Esophagus muscularis mucosa (tissue), 4 donors: ENCODE measurements at regions not wholly inside any gene's neighbourhood (a gene's known extent, or its start where the extent isn't known, plus 50 kb on each side); places are given as distances from the start of the nearest gene placed in this dataset.

ENCODE experiments used
- DNase-seq: peaks from one replicate; pipeline ENCODE4 v3.0.0-alpha.2; 2017; ENCODE audit errors: extremely low spot score
- H3K27ac ChIP-seq, 4 donors: fragments of 200-600 bp; sonication (generic); replicated peaks in 1 of 4; 1 replicate in 3 of 4; 2 replicates in 1 of 4; pipeline ENCODE4 v1.5.1; 2016 to 2019; ENCODE audit warnings: mild to moderate bottlenecking in 1 of 4
- H3K27me3 ChIP-seq, 4 donors: fragments of 200-600 bp; sonication (generic); one replicate each; pipeline versions ENCODE4 v1.5.1 to v1.6.0; 2016 to 2019
- H3K36me3 ChIP-seq, 4 donors: fragments of 200-600 bp; sonication (generic); one replicate each; pipeline ENCODE4 v1.5.1; 2016 to 2019
- H3K4me1 ChIP-seq, 4 donors: fragments of 200-600 bp; sonication (generic); one replicate each; pipeline ENCODE4 v1.5.1; 2016 to 2019
- H3K4me3 ChIP-seq, 4 donors: fragments of 200-600 bp; sonication (generic); 1 replicate in 2 of 4; 2 replicates in 2 of 4; pipeline ENCODE4 v1.5.1; 2016 to 2019; ENCODE audit warnings: mild to moderate bottlenecking in 4 of 4, moderate library complexity in 1 of 4
- H3K9me3 ChIP-seq, 4 donors: fragments of 200-600 bp; sonication (generic); 1 replicate in 3 of 4; 2 replicates in 1 of 4; pipeline ENCODE4 v1.5.1; 2016 to 2019
- CTCF ChIP-seq, 3 experiments: fragments of 200-600 bp in 2 of 3; fragments of 450-650 bp in 1 of 3; sonication (generic) in 2 of 3; IDR thresholded peaks; one replicate each; pipeline ENCODE4 v1.5.1; 2017 to 2019; ENCODE audit warnings: antibody characterized with exemption in 3 of 3, mild to moderate bottlenecking in 2 of 3, moderate library complexity in 1 of 3
- EP300 ChIP-seq: sonication (generic); formaldehyde crosslinking; IDR thresholded peaks from one replicate; pipeline ENCODE4 v1.6.1; 2017; ENCODE audit warnings: antibody characterized with exemption
- POLR2A ChIP-seq: fragments of 450-650 bp; IDR thresholded peaks from one replicate; pipeline ENCODE4 v1.6.1; 2017; ENCODE audit warnings: antibody characterized with exemption, moderate library complexity, mild to moderate bottlenecking, low read depth
- POLR2AphosphoS5 ChIP-seq, 2 donors: sonication (generic); formaldehyde crosslinking; IDR thresholded peaks; one replicate each; pipeline ENCODE4 v1.6.1; 2017; ENCODE audit warnings: antibody characterized with exemption in 2 of 2
- WGBS: methylation state at CpG from one replicate; pipeline ENCODE4 v1.1.5; 2018; 5-methylcytosine and 5-hydroxymethylcytosine counted together
- intact Hi-C: fragments of 100-400 bp; cut with DNase I; formaldehyde crosslinking; loops from one replicate; pipeline ENCODE4 v1.15.1; 2023

- Histone ChIP-seq H3K27ac (no peak overlapping the region), H3K36me3 (no peaks in the 10 kb centered on the region), H3K4me1 (peaks cover 0 to 6% (median 2%) of the 10 kb centered on the region in 4 donors), H3K27me3 (no peaks in the 10 kb centered on the region), H3K9me3 (peaks cover 0 to 6% (median 0%) of the 10 kb centered on the region in 4 donors), H3K4me3 (no peak overlapping the region)
- TF ChIP-seq EP300 (no peak), CTCF (IDR thresholded peaks at IDR 0.05) (no peak), POLR2A (no peak), POLR2AphosphoS5 (IDR thresholded peaks at IDR 0.05) (no peak)
- 100% methylated on average over 2 of the region's 2 CpGs for WGBS
- intact Hi-C loops: no loop called here
- DNase-seq: no peak
Measured at GRCh38 chr20:17819395-17820093, 119.8 kb downstream of the BANF2 start.

GRCh38 chr20:17818187-17818586 is 118.4 kb downstream of the BANF2 start:
- Histone ChIP-seq H3K4me3 (no peak overlapping the region), H3K4me1 (peaks cover 0 to 5% (median 2%) of the 10 kb centered on the region in 4 donors), H3K9me3 (peaks cover 0 to 6% (median 0%) of the 10 kb centered on the region in 4 donors), H3K36me3 (no peaks in the 10 kb centered on the region), H3K27ac (no peak overlapping the region), H3K27me3 (no peaks in the 10 kb centered on the region)
- intact Hi-C loops: no loop called here
- 98% methylated on average over 5 of the region's 7 CpGs for WGBS
- DNase-seq: no peak
- TF ChIP-seq POLR2A (no peak), POLR2AphosphoS5 (IDR thresholded peaks at IDR 0.05) (no peak), EP300 (no peak), CTCF (IDR thresholded peaks at IDR 0.05) (no peak)

- WGBS: 90% methylated on average over 13 of the region's 13 CpGs
- H3K27ac ChIP-seq: no peak overlapping the region
- TF ChIP-seq CTCF (IDR thresholded peaks at IDR 0.05): no peak
- no peak for TF ChIP-seq POLR2A
- no peak for TF ChIP-seq EP300
- no peak for TF ChIP-seq POLR2AphosphoS5 (IDR thresholded peaks at IDR 0.05)
- intact Hi-C loops: no loop called here
- H3K27me3 ChIP-seq: no peaks in the 10 kb centered on the region
- no peak overlapping the region for H3K4me3 ChIP-seq
- H3K9me3 ChIP-seq: peaks cover 0 to 6% (median 0%) of the 10 kb centered on the region in 4 donors
- DNase-seq: no peak
- H3K36me3 ChIP-seq: no peaks in the 10 kb centered on the region
- peaks cover 0 to 3% (median 0%) of the 10 kb centered on the region in 4 donors for H3K4me1 ChIP-seq
Measured at GRCh38 chr20:17816804-17817587, 117.2 kb downstream of the BANF2 start.

- no peaks in the 10 kb centered on the region for H3K27me3 ChIP-seq
- no peak for TF ChIP-seq EP300
- no peak for TF ChIP-seq CTCF (IDR thresholded peaks at IDR 0.05)
- no peak for TF ChIP-seq POLR2AphosphoS5 (IDR thresholded peaks at IDR 0.05)
- TF ChIP-seq POLR2A: no peak
- 87% methylated on average over 4 of the region's 4 CpGs for WGBS
- no peaks in the 10 kb centered on the region for H3K36me3 ChIP-seq
- H3K27ac ChIP-seq: no peak overlapping the region
- intact Hi-C loops: no loop called here
- H3K4me1 ChIP-seq: peaks cover 33 to 41% (median 37%) of the 10 kb centered on the region in 4 donors
- H3K4me3 ChIP-seq: no peak overlapping the region
- no peaks in the 10 kb centered on the region for H3K9me3 ChIP-seq
- DNase-seq: no peak
Measured at GRCh38 chr20:17811628-17811965, 111.8 kb downstream of the BANF2 start.
